ENCODE measurements at regions not wholly inside any gene's neighbourhood (a gene's known extent, or its start where the extent isn't known, plus 50 kb on each side); places are given as distances from the start of the nearest gene placed in this dataset.

- no peak for TF ChIP-seq POLR2AphosphoS5 (IDR thresholded peaks at IDR 0.05; ENCODE audit: low read depth, low read length)
- no peak for TF ChIP-seq POLR2A (IDR thresholded peaks at IDR 0.05; ENCODE audit: low read depth, low read length)
- TF ChIP-seq TAF1 (IDR thresholded peaks at IDR 0.05; ENCODE audit: borderline replicate concordance, low read depth, low read length): no peak
Measured at GRCh38 chr1:214993419-214993818, 89.1 kb upstream of the KCNK2 start.
